HEK293T (cell line): ENCODE measurements at regions not wholly inside any gene's neighbourhood (a gene's known extent, or its start where the extent isn't known, plus 50 kb on each side); places are given as distances from the start of the nearest gene placed in this dataset.

ENCODE experiments used
- BHLHE40 ChIP-seq: fragments of 450-650 bp; IDR thresholded peaks from 2 replicates; pipeline ENCODE4 v1.6.1; 2016; ENCODE audit warnings: mild to moderate bottlenecking, moderate library complexity, borderline replicate concordance
- CTBP1 ChIP-seq: fragments of 450-650 bp; IDR thresholded peaks from 2 replicates; pipeline ENCODE4 v1.6.1; 2016; ENCODE audit warnings: borderline replicate concordance
- ELF4 ChIP-seq: fragments of 450-650 bp; IDR thresholded peaks from 2 replicates; pipeline ENCODE4 v1.6.1; 2017; ENCODE audit warnings: antibody characterized with exemption
- FOXA1 ChIP-seq: fragments of 450-650 bp; IDR thresholded peaks from 2 replicates; pipeline ENCODE4 v1.6.1; 2016; ENCODE audit warnings: mild to moderate bottlenecking
- FOXK2 ChIP-seq: fragments of 450-650 bp; IDR thresholded peaks from 2 replicates; pipeline ENCODE4 v1.6.1; 2016; ENCODE audit warnings: mild to moderate bottlenecking
- FOXM1 ChIP-seq: fragments of 450-650 bp; IDR thresholded peaks from 2 replicates; pipeline ENCODE4 v1.6.1; 2017; ENCODE audit warnings: mild to moderate bottlenecking, borderline replicate concordance
- HDGF ChIP-seq: fragments of 450-650 bp; IDR thresholded peaks from 2 replicates; pipeline ENCODE4 v1.6.1; 2017; ENCODE audit warnings: antibody characterized with exemption, borderline replicate concordance
- L3MBTL2 ChIP-seq: fragments of 450-650 bp; conservative IDR thresholded peaks from 2 replicates; pipeline ENCODE4 v1.6.1; 2016; ENCODE audit warnings: mild to moderate bottlenecking
- LEF1 ChIP-seq: fragments of 450-650 bp; IDR thresholded peaks from 2 replicates; pipeline ENCODE4 v1.6.1; 2017; ENCODE audit warnings: mild to moderate bottlenecking, borderline replicate concordance
- NFRKB ChIP-seq: fragments of 450-650 bp; IDR thresholded peaks from 2 replicates; pipeline ENCODE4 v1.6.1; 2016; ENCODE audit warnings: mild to moderate bottlenecking, moderate library complexity
- SP1 ChIP-seq: fragments of 450-650 bp; IDR thresholded peaks from 2 replicates; pipeline ENCODE4 v1.6.1; 2017
- SUZ12 ChIP-seq: fragments of 450-650 bp; IDR thresholded peaks from 2 replicates; pipeline ENCODE4 v1.6.1; 2016; ENCODE audit warnings: mild to moderate bottlenecking
- TARDBP ChIP-seq: fragments of 450-650 bp; IDR thresholded peaks from 2 replicates; pipeline ENCODE4 v1.6.1; 2016
- ZNF384 ChIP-seq: fragments of 450-650 bp; IDR thresholded peaks from 2 replicates; pipeline ENCODE4 v1.6.1; 2016

DNA sequence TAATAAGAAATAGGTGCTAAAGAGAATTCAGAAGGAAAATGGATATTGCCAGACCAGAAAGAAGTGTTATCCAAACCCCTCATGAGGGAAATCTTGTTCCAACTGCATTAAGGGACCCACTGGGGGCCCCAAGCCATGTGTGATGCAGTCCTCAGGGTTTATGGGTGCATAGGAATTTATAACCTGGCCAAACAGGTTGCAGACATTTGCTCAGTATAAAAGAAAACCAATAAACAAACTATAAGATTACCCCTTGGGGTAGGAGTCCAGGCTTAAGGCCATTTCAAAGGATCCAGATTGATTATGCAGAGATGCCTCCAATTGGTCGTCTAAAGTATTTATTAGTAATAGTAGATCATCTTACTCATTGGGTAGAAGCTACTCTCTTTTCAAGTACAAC, 240.9 kb upstream of the DIO3 start:
- TF ChIP-seq CTBP1 (no peak), TARDBP (no peak), FOXM1 (no peak), SP1 (no peak), SUZ12 (no peak), ELF4 (no peak), L3MBTL2 (no peak), HDGF (no peak), BHLHE40 (no peak), FOXK2 (no peak), LEF1 (no peak), ZNF384 (no peak), FOXA1 (no peak), NFRKB (no peak)
